HCT116 (cell line): ENCODE measurements at regions not wholly inside any gene's neighbourhood (a gene's known extent, or its start where the extent isn't known, plus 50 kb on each side); places are given as distances from the start of the nearest gene placed in this dataset.

Experiments used
- ATAC-seq: fragments of 200-7000 bp; cut with Tn5 transposase; 2 replicates; pipeline ENCODE4 v1.9.1; 2020; ENCODE audit warnings: mild to moderate bottlenecking, moderate library complexity
- BruUV-seq: library from RNA; stranded (reverse); fragments of 400-500 nt; replicated peaks from 2 replicates; lab custom pipeline; 2021; lab: Mats Ljungman, UMichigan
- CTCF ChIA-PET: fragments of 300-600 bp; sonication (Branson Sonifier 250); formaldehyde crosslinking; loops from one replicate; lab custom pipeline; 2021; ENCODE audit warnings: antibody characterized with exemption; lab: Charles Lee
- POLR2A ChIA-PET: fragments of 300-600, 350-600 bp; sonication (Branson Sonifier 250); formaldehyde crosslinking; loops from one replicate; lab custom pipeline; 2021; ENCODE audit warnings: antibody characterized with exemption; lab: Charles Lee
- RAD21 ChIA-PET, 2 experiments: fragments of 300-600 bp; sonication (Branson Sonifier 250); formaldehyde crosslinking; loops; one replicate each; lab custom pipeline; 2023; ENCODE audit warnings: low total read pairs in 2 of 2; ENCODE audit not compliant: uncharacterized antibody in 2 of 2, unreplicated experiment in 2 of 2, low non-redundant PET in 1 of 2; lab: Charles Lee
- DNase-seq: peaks from one replicate; pipeline ENCODE4 v3.0.0-alpha.2; 2010; ENCODE audit warnings: low read depth, low spot score
- H2AFZ ChIP-seq: fragments of 200-600 bp; shearing (Covaris generic), sonication (generic); 2 replicates; pipeline ENCODE4 v1.6.1; 2017; ENCODE audit warnings: low read depth, mixed run types, mixed read lengths, antibody characterized with exemption, low read length; ENCODE audit not compliant: poor library complexity, severe bottlenecking
- H3K27ac ChIP-seq: 2 replicates; pipeline ENCODE4 v1.5.1; 2012; ENCODE audit warnings: low read depth, low read length
- H3K27me3 ChIP-seq: fragments of 200-600 bp; sonication (generic); 2 replicates; pipeline ENCODE4 v1.6.1; 2016; ENCODE audit warnings: mixed run types, low read length, mixed read lengths; ENCODE audit not compliant: insufficient read depth
- H3K36me3 ChIP-seq, 2 experiments: fragments of 200-500 bp in 1 of 2; fragments of 200-600 bp in 1 of 2; sonication (Bioruptor generic) in 1 of 2; sonication (generic) in 1 of 2; 2 replicates each; pipeline versions ENCODE4 v1.5.1 to v1.6.1; 2014 to 2016; ENCODE audit warnings: low read length in 2 of 2, inconsistent platforms in 1 of 2, mixed read lengths in 1 of 2, mixed run types in 1 of 2; ENCODE audit not compliant: insufficient read depth in 2 of 2, control insufficient read depth in 1 of 2
- H3K4me1 ChIP-seq, 2 experiments: fragments of 200-600 bp in 1 of 2; sonication (generic) in 1 of 2; 2 replicates each; pipeline versions ENCODE4 v1.5.1 to v1.6.1; 2012 to 2017; ENCODE audit warnings: low read length in 2 of 2, inconsistent platforms in 1 of 2, mild to moderate bottlenecking in 1 of 2, mixed read lengths in 1 of 2, mixed run types in 1 of 2, moderate library complexity in 1 of 2; ENCODE audit not compliant: insufficient read depth in 2 of 2, control insufficient read depth in 1 of 2
- H3K4me2 ChIP-seq: fragments of 200-600 bp; sonication (generic); 2 replicates; pipeline ENCODE4 v1.6.1; 2017; ENCODE audit warnings: mixed run types, low read length, mixed read lengths
- H3K4me3 ChIP-seq, 2 experiments: fragments of 200-600 bp in 1 of 2; sonication (generic) in 1 of 2; replicated peaks in 1 of 2; 2 replicates each; pipeline ENCODE4 v1.5.1; 2011 to 2016; ENCODE audit warnings: low read length in 2 of 2, control low read depth in 1 of 2, low read depth in 1 of 2, mild to moderate bottlenecking in 1 of 2, mixed read lengths in 1 of 2, mixed run types in 1 of 2
- H3K79me2 ChIP-seq: fragments of 200-600 bp; sonication (generic); 2 replicates; pipeline ENCODE4 v1.6.1; 2017; ENCODE audit warnings: mild to moderate bottlenecking, mixed run types, low read length, moderate library complexity, mixed read lengths; ENCODE audit not compliant: insufficient read depth
- H3K9ac ChIP-seq: fragments of 200-600 bp; sonication (generic); 2 replicates; pipeline ENCODE4 v1.6.1; 2016; ENCODE audit warnings: low read length, mixed read lengths
- H3K9me2 ChIP-seq: fragments of 200-600 bp; sonication (generic), shearing (Covaris generic); 2 replicates; pipeline ENCODE4 v1.6.1; 2017; ENCODE audit warnings: mixed run types, mild to moderate bottlenecking, moderate library complexity; ENCODE audit not compliant: insufficient read depth
- H3K9me3 ChIP-seq, 2 experiments: fragments of 200-500 bp in 1 of 2; fragments of 200-600 bp in 1 of 2; sonication (Bioruptor generic) in 1 of 2; sonication (generic) in 1 of 2; 2 replicates each; pipeline ENCODE4 v1.6.1; 2014 to 2017; ENCODE audit warnings: low read length in 2 of 2, mixed read lengths in 2 of 2, inconsistent platforms in 1 of 2, low read depth in 1 of 2, mild to moderate bottlenecking in 1 of 2, mixed run types in 1 of 2, moderate library complexity in 1 of 2; ENCODE audit not compliant: control insufficient read depth in 1 of 2, insufficient read depth in 1 of 2
- H4K20me1 ChIP-seq: fragments of 200-600 bp; sonication (generic), shearing (Covaris generic); 2 replicates; pipeline ENCODE4 v1.6.1; 2017; ENCODE audit warnings: mixed run types, mild to moderate bottlenecking, moderate library complexity; ENCODE audit not compliant: insufficient read depth
- CBX3 ChIP-seq: IDR thresholded peaks from 2 replicates; pipeline ENCODE4 v1.6.1; 2012; ENCODE audit warnings: low read depth
- CEBPB ChIP-seq: IDR thresholded peaks from 2 replicates; pipeline ENCODE4 v1.6.1; 2012; ENCODE audit warnings: low read depth
- CTCF ChIP-seq, 3 experiments: fragments of 200-600 bp in 1 of 3; sonication (generic) in 1 of 3; IDR thresholded peaks in 2 of 3; conservative IDR thresholded peaks in 1 of 3; 2 replicates each; pipeline ENCODE4 v1.5.1; 2012 to 2017; ENCODE audit warnings: low read depth in 2 of 3, low read length in 2 of 3, antibody characterized with exemption in 1 of 3, borderline replicate concordance in 1 of 3, control low read depth in 1 of 3, mild to moderate bottlenecking in 1 of 3, mixed read lengths in 1 of 3, mixed run types in 1 of 3, moderate library complexity in 1 of 3; ENCODE audit not compliant: insufficient read depth in 1 of 3
- EGR1 ChIP-seq: IDR thresholded peaks from 2 replicates; pipeline ENCODE4 v1.6.1; 2012; ENCODE audit warnings: low read depth
- ELF1 ChIP-seq: IDR thresholded peaks from 2 replicates; pipeline ENCODE4 v1.6.1; 2012; ENCODE audit warnings: low read depth, borderline replicate concordance
- EZH2 ChIP-seq: fragments of 200-600 bp; sonication (generic); IDR thresholded peaks from 2 replicates; pipeline ENCODE4 v1.6.1; 2017; ENCODE audit warnings: antibody characterized with exemption, mixed run types
- EZH2phosphoT487 ChIP-seq: fragments of 200-600 bp; IDR thresholded peaks from 2 replicates; pipeline ENCODE4 v1.6.1; 2018; ENCODE audit warnings: antibody characterized with exemption, borderline replicate concordance
- JUND ChIP-seq: IDR thresholded peaks from 2 replicates; pipeline ENCODE4 v1.6.1; 2012
- MAX ChIP-seq: IDR thresholded peaks from 2 replicates; pipeline ENCODE4 v1.6.1; 2012
- POLR2A ChIP-seq: IDR thresholded peaks from 2 replicates; pipeline ENCODE4 v1.7.0; 2011; ENCODE audit warnings: borderline replicate concordance; ENCODE audit not compliant: insufficient read depth, insufficient read length; ENCODE audit errors: extremely low read depth
- RAD21 ChIP-seq: IDR thresholded peaks from 2 replicates; pipeline ENCODE4 v1.6.1; 2012; ENCODE audit warnings: low read depth, mild to moderate bottlenecking
- SIN3A ChIP-seq: IDR thresholded peaks from 2 replicates; pipeline ENCODE4 v1.6.1; 2012; ENCODE audit warnings: low read depth
- SRF ChIP-seq: IDR thresholded peaks from 2 replicates; pipeline ENCODE4 v1.6.1; 2012; ENCODE audit warnings: low read depth
- TCF7L2 ChIP-seq: IDR thresholded peaks from 2 replicates; pipeline ENCODE4 v1.7.0; 2011; ENCODE audit warnings: borderline replicate concordance, inconsistent platforms; ENCODE audit not compliant: insufficient read depth, insufficient read length; ENCODE audit errors: extremely low read depth
- YY1 ChIP-seq: IDR thresholded peaks from 2 replicates; pipeline ENCODE4 v1.6.1; 2011; ENCODE audit warnings: low read length, low read depth, moderate library complexity, mild to moderate bottlenecking; ENCODE audit not compliant: insufficient replicate concordance; ENCODE audit errors: extremely low read depth
- ZBTB33 ChIP-seq: IDR thresholded peaks from 2 replicates; pipeline ENCODE4 v1.6.1; 2011; ENCODE audit warnings: mild to moderate bottlenecking, low read length, moderate library complexity; ENCODE audit not compliant: insufficient replicate concordance; ENCODE audit errors: extremely low read depth
- ZFX ChIP-seq: fragments of 450-650 bp; IDR thresholded peaks from 2 replicates; pipeline ENCODE4 v1.6.1; 2017
- intact Hi-C: fragments of 100-400 bp; cut with micrococcal nuclease; formaldehyde crosslinking; loops from 2 replicates; pipeline ENCODE4 v1.10.0; 2022

- Histone ChIP-seq H2AFZ (no peak overlapping the region), H3K27ac (no peak overlapping the region), H3K4me3 (no peak overlapping the region), H3K27me3 (no peaks in the 10 kb centered on the region), H3K36me3 (no peaks in the 10 kb centered on the region), H3K9me2 (no peaks in the 10 kb centered on the region), H3K9ac (no peak overlapping the region), H3K79me2 (no peaks in the 10 kb centered on the region), H3K4me2 (no peak overlapping the region), H4K20me1 (no peaks in the 10 kb centered on the region), H3K9me3 (peaks cover 16 to 27% of the 10 kb centered on the region in 2 experiments; a peak in 2 of 4 replicates), H3K4me1 (no peaks in the 10 kb centered on the region)
- no peak for ATAC-seq
- ChIA-PET CTCF (no interaction called here), POLR2A (no interaction called here), RAD21 (no interaction called here)
- no TSS peak for BruUV-seq
- intact Hi-C loops, result no loop called here
- DNase-seq, result no peak
- TF ChIP-seq POLR2A, result no peak
- no peak for TF ChIP-seq RAD21
- no peak for TF ChIP-seq MAX
- no peak for TF ChIP-seq ELF1
- no peak for TF ChIP-seq SIN3A
- no peak for TF ChIP-seq SRF
- no peak for TF ChIP-seq EZH2
- TF ChIP-seq EGR1, result no peak
- no peak for TF ChIP-seq JUND
- TF ChIP-seq YY1, result no peak
- no peak for TF ChIP-seq ZBTB33
- no peak for TF ChIP-seq EZH2phosphoT487
- no peak for TF ChIP-seq TCF7L2
- no peak for TF ChIP-seq ZFX
- TF ChIP-seq CTCF (IDR thresholded peaks at IDR 0.05 in 2 of 3, conservative IDR thresholded peaks at IDR 0.05 in 1 of 3; ENCODE audit: borderline replicate concordance in 1 of 3, insufficient read depth in 1 of 3, low read depth in 2 of 3, low read length in 2 of 3), result no peak
- TF ChIP-seq CEBPB, result no peak
- no peak for TF ChIP-seq CBX3
Observed at GRCh38 chr21:16589006-16589898, 859.5 kb downstream of the USP25 start.
